ENCODE measurements at regions not wholly inside any gene's neighbourhood (a gene's known extent, or its start where the extent isn't known, plus 50 kb on each side); places are given as distances from the start of the nearest gene placed in this dataset.
"Not testable (repeated sequence)": the region's sequence is repeated elsewhere in the genome, so short reads cannot be mapped to it uniquely, and the experiment has no call there.

DNA sequence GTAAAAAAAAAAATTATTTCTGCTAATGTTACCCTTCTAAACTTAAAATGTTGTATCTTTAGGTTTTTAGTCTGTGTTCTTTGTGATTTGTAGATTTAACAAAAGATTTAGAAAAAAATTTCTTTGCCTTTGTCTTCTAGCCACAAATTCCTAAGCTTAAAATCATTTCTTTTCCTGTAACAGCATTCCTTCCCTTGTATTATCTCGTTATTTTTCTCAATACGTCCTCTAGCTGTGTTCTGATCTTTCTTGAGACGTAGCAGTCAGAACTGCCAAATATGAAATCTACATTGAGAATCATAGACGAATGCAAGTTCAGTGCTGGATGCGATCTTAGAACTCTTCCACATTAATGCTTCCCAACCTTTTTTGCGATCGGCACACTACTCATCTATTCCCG is 283.1 kb downstream of the UTRN start (continued):
- TF ChIP-seq, protein P1, sequence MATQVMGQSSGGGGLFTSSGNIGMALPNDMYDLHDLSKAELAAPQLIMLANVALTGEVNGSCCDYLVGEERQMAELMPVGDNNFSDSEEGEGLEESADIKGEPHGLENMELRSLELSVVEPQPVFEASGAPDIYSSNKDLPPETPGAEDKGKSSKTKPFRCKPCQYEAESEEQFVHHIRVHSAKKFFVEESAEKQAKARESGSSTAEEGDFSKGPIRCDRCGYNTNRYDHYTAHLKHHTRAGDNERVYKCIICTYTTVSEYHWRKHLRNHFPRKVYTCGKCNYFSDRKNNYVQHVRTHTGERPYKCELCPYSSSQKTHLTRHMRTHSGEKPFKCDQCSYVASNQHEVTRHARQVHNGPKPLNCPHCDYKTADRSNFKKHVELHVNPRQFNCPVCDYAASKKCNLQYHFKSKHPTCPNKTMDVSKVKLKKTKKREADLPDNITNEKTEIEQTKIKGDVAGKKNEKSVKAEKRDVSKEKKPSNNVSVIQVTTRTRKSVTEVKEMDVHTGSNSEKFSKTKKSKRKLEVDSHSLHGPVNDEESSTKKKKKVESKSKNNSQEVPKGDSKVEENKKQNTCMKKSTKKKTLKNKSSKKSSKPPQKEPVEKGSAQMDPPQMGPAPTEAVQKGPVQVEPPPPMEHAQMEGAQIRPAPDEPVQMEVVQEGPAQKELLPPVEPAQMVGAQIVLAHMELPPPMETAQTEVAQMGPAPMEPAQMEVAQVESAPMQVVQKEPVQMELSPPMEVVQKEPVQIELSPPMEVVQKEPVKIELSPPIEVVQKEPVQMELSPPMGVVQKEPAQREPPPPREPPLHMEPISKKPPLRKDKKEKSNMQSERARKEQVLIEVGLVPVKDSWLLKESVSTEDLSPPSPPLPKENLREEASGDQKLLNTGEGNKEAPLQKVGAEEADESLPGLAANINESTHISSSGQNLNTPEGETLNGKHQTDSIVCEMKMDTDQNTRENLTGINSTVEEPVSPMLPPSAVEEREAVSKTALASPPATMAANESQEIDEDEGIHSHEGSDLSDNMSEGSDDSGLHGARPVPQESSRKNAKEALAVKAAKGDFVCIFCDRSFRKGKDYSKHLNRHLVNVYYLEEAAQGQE (IDR thresholded peaks at IDR 0.05; ENCODE audit: borderline replicate concordance in 1 of 2, low read depth in 1 of 2, low read length in 2 of 2): no peak
- no peak for TF ChIP-seq HDAC2 (CRISPR knock-in tag; IDR thresholded peaks at IDR 0.05)
- no peak for TF ChIP-seq HNF4A (CRISPR knock-in tag; IDR thresholded peaks at IDR 0.05)
- no peak for TF ChIP-seq TCF7 (IDR thresholded peaks at IDR 0.05; ENCODE audit: low read depth)
- TF ChIP-seq HIVEP1 (CRISPR knock-in tag; IDR thresholded peaks at IDR 0.05): no peak

DNA sequence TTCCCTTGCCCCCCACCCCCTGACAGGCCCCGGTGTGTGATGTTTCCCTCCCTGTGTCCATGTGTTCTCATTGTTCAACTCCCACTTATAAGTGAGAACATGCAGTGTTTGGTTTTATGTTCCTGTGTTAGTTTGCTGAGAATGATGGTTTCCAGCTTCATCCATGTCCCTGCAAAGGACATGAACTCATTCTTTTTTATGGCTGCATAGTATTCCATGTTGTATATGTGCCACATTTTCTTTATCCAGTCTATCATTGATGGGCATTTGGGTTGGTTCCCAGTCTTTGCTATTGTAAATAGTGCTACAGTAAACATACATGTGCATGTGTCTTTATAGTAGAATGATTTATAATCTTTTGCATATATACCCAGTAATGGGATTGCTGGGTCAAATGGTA is 287.4 kb downstream of the UTRN start:
- intact Hi-C loops (cut with micrococcal nuclease; ENCODE audit: unreplicated experiment); BruUV-seq (replicated peaks); H3K4me2 ChIP-seq (ENCODE audit: low read depth, low read length); H3K27ac ChIP-seq (ENCODE audit: extremely low read length, insufficient read depth, low read length); ATAC-seq; H3K79me2 ChIP-seq (ENCODE audit: insufficient read depth, low read length); H2AFZ ChIP-seq (ENCODE audit: low read length); H3K4me3 ChIP-seq (replicated peaks in 1 of 3; ENCODE audit: insufficient read depth in 1 of 3, low read depth in 2 of 3, low read length in 3 of 3); in situ Hi-C loops (cut with HindIII; ENCODE audit: extremely low pct_ligation_motif_present, low pct_unique_long_range_greater_than_20kb); H3K9me3 ChIP-seq (ENCODE audit: low read length); H4K20me1 ChIP-seq (ENCODE audit: insufficient read depth, low read length); H3K27me3 ChIP-seq (ENCODE audit: control insufficient read depth in 1 of 2, insufficient read depth in 2 of 2, low read length in 2 of 2); H3K4me1 ChIP-seq (ENCODE audit: insufficient read depth, low read length); H3K9ac ChIP-seq (ENCODE audit: insufficient read depth, low read depth, low read length); CTCF ChIA-PET (ENCODE audit: low intra/inter-chr PET ratio, low total read pairs); DNase-seq (ENCODE audit: low spot score); FAIRE-seq; POLR2A ChIA-PET: not testable (repeated sequence)
- WGBS (ENCODE audit: low lambda C conversion rate): 100% methylated on average over 1 of the region's 1 CpG
- peaks cover 6 to 17% of the 10 kb centered on the region in 2 experiments for H3K36me3 ChIP-seq (replicated peaks in 1 of 2; ENCODE audit: control insufficient read depth in 1 of 2, insufficient read depth in 2 of 2, low read length in 2 of 2)

All from HepG2 (cell line).